Psoas muscle (tissue), 7 donors: ENCODE measurements at regions not wholly inside any gene's neighbourhood (a gene's known extent, or its start where the extent isn't known, plus 50 kb on each side); places are given as distances from the start of the nearest gene placed in this dataset.

Experiments used
- ATAC-seq, 4 donors: fragments of 200-7000 bp; cut with Tn5 transposase; one replicate each; pipeline ENCODE4 v1.9.1; 2020; ENCODE audit warnings: moderate library complexity in 3 of 4, mild to moderate bottlenecking in 2 of 4
- DNase-seq, 2 donors: peaks; one replicate each; pipeline ENCODE4 v3.0.0-alpha.2; 2020
- H3K27ac ChIP-seq: fragments of 200-600 bp; one replicate; pipeline ENCODE4 v1.8.0; 2022
- H3K27me3 ChIP-seq, 3 donors: fragments of 200-600 bp in 1 of 3; one replicate each; pipeline versions ENCODE4 v1.6.1 to v1.8.0; 2013 to 2022; ENCODE audit warnings: low read length in 2 of 3, mild to moderate bottlenecking in 2 of 3, moderate library complexity in 1 of 3; ENCODE audit not compliant: insufficient read depth in 3 of 3
- H3K36me3 ChIP-seq, 2 donors: fragments of 200-600 bp in 1 of 2; one replicate each; pipeline versions ENCODE4 v1.6.1 to v1.8.0; 2013 to 2022; ENCODE audit warnings: low read depth in 1 of 2, mild to moderate bottlenecking in 1 of 2, moderate library complexity in 1 of 2; ENCODE audit not compliant: insufficient read depth in 1 of 2
- H3K4me1 ChIP-seq: fragments of 200-600 bp; one replicate; pipeline ENCODE4 v1.8.0; 2022
- H3K4me3 ChIP-seq: fragments of 200-600 bp; one replicate; pipeline ENCODE4 v1.8.0; 2022; ENCODE audit warnings: mild to moderate bottlenecking
- H3K9me3 ChIP-seq: fragments of 200-600 bp; one replicate; pipeline ENCODE4 v1.8.0; 2022
- WGBS, 3 donors: extraction: QIAGEN DNeasy Blood & Tissue Kit; methylation state at CpG; one replicate each; pipeline versions ENCODE4 v1.1.6 to v1.1.7; 2013; 5-methylcytosine and 5-hydroxymethylcytosine counted together
- intact Hi-C, 2 donors: fragments of 100-400 bp; cut with DNase I; formaldehyde crosslinking; loops; one replicate each; pipeline versions ENCODE4 v1.11.0 to v1.14.2; 2022
- TF ChIP-seq, protein P1 (sequence below): fragments of 200-600 bp; IDR thresholded peaks from one replicate; pipeline ENCODE4 v1.8.0; 2022; ENCODE audit warnings: antibody characterized with exemption
- donor health status: healthy with polysubstance abuse.
- donor health status: DM: no; HTN: no; CAD: no; lungs with moderate emphysema.
- donor health status: Bipolar disorder and iron deficiency.
- donor health status: healthy.
- donor health status: DM: yes; HTN: yes; CAD: no.
- donor health status: DM: no; HTN: no; CAD: no.
- donor health status: DM: yes; HTN: yes; CAD: no.

DNA sequence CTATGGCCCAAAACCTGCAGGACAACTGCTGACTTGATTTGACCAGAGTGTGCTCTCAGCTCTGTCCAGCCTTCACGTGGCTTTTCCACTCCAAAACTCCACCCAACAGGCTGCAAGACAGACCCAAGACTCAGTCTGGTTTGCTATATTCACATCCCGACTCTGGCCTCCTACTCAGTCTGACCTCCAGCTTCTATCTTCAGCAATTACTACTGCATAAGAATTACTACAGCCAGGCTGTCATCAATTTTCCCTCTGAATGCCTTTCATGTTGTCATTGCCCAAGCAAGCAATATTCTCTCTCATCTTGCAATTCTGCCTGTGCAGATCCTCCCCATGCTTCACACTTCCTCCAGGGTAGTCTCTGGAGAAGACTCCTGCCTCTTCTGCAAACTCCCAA, 53.6 kb upstream of the GYPC start:
- intact Hi-C loops: no loop called here
- no peak overlapping the region for H3K27ac ChIP-seq
- ATAC-seq: no peak
- DNase-seq: no peak
- no peaks in the 10 kb centered on the region for H3K27me3 ChIP-seq
- WGBS, 3 donors: 56 to 67% (median 65%) methylated on average over 2 of the region's 2 CpGs
- no peaks in the 10 kb centered on the region for H3K36me3 ChIP-seq
- peaks cover 23% of the 10 kb centered on the region for H3K9me3 ChIP-seq
- no peak overlapping the region for H3K4me3 ChIP-seq
- H3K4me1 ChIP-seq: peaks cover 2% of the 10 kb centered on the region
- TF ChIP-seq, protein P1, sequence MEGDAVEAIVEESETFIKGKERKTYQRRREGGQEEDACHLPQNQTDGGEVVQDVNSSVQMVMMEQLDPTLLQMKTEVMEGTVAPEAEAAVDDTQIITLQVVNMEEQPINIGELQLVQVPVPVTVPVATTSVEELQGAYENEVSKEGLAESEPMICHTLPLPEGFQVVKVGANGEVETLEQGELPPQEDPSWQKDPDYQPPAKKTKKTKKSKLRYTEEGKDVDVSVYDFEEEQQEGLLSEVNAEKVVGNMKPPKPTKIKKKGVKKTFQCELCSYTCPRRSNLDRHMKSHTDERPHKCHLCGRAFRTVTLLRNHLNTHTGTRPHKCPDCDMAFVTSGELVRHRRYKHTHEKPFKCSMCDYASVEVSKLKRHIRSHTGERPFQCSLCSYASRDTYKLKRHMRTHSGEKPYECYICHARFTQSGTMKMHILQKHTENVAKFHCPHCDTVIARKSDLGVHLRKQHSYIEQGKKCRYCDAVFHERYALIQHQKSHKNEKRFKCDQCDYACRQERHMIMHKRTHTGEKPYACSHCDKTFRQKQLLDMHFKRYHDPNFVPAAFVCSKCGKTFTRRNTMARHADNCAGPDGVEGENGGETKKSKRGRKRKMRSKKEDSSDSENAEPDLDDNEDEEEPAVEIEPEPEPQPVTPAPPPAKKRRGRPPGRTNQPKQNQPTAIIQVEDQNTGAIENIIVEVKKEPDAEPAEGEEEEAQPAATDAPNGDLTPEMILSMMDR: no peak
